Cardiac fibroblast (primary cell): ENCODE measurements at regions not wholly inside any gene's neighbourhood (a gene's known extent, or its start where the extent isn't known, plus 50 kb on each side); places are given as distances from the start of the nearest gene placed in this dataset.
A peak's percentile ranks its signal among the peaks of the same experiment; 100 is the strongest.

Experiments used
- DNase-seq, 2 donors: peaks; one replicate each; pipeline versions ENCODE4 v3.0.0 to v3.0.0-alpha.2; 2010; ENCODE audit warnings: low read depth in 2 of 2
- H3K4me3 ChIP-seq, 2 donors: replicated peaks in 1 of 2; 1 replicate in 1 of 2; 2 replicates in 1 of 2; pipeline ENCODE4 v1.5.1; 2011; ENCODE audit warnings: low read depth in 2 of 2, low read length in 2 of 2, mild to moderate bottlenecking in 2 of 2, moderate library complexity in 1 of 2
- CTCF ChIP-seq: IDR thresholded peaks from one replicate; pipeline ENCODE4 v1.5.1; 2011; ENCODE audit warnings: low read depth, mild to moderate bottlenecking, low read length, inconsistent platforms

GRCh38 chr1:87949711-87950110 is 621.0 kb downstream of the LMO4 start:
- TF ChIP-seq CTCF, result no peak
- DNase-seq, result no peak
- no peak overlapping the region for H3K4me3 ChIP-seq

- H3K4me3 ChIP-seq, result no peak overlapping the region
- no peak for DNase-seq
- TF ChIP-seq CTCF, result no peak
Observed at GRCh38 chr1:87950369-87950768, 621.7 kb downstream of the LMO4 start.

- H3K4me3 ChIP-seq, result no peak overlapping the region
- no peak for DNase-seq
- no peak for TF ChIP-seq CTCF
Observed at GRCh38 chr1:87951409-87951808, 622.7 kb downstream of the LMO4 start.

- peak; percentile 44 to 54 for DNase-seq
- H3K4me3 ChIP-seq, result no peak overlapping the region
- TF ChIP-seq CTCF, result no peak
Observed at GRCh38 chr1:87951852-87952251, 623.2 kb downstream of the LMO4 start.

GRCh38 chr1:87953121-87953520 is 624.4 kb downstream of the LMO4 start:
- no peak overlapping the region for H3K4me3 ChIP-seq
- no peak for TF ChIP-seq CTCF
- peak in 1 of 2 donors; percentile 21 for DNase-seq

- DNase-seq, result peak; percentile 87 to 88
- H3K4me3 ChIP-seq, result no peak overlapping the region
- peak; percentile 85 for TF ChIP-seq CTCF
Observed at GRCh38 chr1:87953732-87954344, 625.2 kb downstream of the LMO4 start.

- no peak for DNase-seq
- no peak for TF ChIP-seq CTCF
- no peak overlapping the region for H3K4me3 ChIP-seq
Observed at GRCh38 chr1:87955038-87955437, 626.4 kb downstream of the LMO4 start.
